ENCODE measurements at regions not wholly inside any gene's neighbourhood (a gene's known extent, or its start where the extent isn't known, plus 50 kb on each side); places are given as distances from the start of the nearest gene placed in this dataset.

DNA sequence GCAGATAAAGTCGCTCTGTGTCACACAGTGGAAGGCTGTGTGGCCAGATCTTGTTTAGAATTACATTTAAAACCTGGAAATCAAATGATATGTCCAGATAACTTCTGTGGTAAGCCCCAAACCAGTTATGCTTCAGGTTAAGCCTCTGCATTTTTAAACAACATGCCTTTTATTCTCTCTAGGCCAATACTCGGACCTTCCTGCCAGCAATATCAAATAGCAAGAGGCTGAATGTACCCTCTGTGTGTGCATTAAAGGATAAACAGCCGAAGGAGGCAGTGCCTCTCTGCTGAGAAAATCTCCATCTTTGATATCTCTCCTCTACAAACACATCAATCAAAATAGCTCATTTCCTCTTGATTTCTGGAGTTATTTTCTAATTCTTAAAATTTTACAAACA is 67.1 kb upstream of the TMEM260 start:
- DNase-seq, result no peak

DNA sequence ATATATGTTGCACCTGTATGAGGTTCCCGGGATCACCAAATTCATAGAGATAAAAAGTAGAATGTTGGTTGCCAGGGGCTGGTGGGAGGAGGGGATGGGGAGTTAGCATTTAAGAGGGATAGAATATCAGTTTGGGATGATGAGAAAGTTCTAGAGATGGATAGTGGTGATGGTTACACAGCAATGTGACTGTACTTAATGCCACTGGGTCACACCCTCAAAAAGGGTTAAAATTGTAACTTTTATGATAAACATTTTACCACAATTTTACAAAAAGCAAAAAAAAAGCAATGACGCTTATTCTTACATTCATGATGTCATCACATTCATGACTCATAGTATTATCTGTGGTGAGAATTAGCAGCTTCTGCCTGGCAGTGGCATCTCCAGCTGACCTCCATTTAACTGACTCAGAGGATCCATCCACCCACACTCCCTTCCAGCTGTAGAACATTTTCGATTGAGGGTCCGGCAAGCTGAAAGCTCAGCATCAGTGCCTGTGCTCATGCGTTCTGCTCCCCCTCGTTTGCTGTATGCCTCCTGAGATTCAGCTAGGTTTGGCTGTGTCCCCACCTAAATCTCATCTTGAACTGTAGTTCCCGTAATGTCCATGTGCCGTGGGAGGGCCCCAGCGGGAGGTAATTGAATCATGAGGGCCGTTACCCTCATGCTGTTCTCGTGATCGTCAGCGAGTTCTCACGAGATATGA is 64.8 kb upstream of the TMEM260 start:
- DNase-seq, result no peak

DNA sequence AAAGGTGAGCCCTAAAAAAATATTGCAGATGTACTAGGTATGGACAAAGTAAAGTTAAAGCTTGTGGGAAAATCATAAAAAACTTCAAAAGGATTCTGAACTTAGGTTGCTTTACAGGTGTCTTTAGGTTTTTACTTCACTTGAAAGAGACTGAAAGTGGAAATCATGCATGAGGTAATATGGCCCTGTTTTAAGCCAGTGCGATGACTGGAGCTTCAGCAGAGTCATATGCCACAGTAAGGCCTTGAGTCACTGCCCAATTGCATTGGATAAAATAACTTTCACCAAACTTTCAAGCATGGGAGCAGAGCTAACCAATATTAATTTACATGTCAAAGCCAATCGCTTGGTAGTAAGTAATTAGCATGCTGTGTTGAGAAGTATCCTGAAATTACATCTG is 63.9 kb upstream of the TMEM260 start:
- no peak for DNase-seq

DNA sequence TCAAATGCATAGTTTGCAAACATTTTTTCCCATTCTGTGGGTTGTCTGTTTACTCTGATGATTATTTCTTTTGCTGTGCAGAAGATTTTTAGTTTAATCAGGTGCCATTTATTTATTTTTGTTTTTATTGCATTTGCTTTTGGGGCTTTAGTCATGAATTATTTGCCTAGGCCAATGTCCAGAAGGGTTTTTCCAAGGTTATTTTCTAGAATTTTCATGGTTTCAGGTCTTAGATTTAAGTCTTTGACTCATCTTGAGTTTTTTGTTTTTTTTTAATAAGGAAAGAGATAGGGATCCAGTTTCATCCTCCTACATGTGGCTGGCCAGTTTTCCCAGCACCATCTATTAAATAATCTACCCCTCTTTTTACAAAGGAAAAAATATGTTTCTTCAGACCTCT is 57.2 kb upstream of the TMEM260 start:
- DNase-seq, result no peak

DNA sequence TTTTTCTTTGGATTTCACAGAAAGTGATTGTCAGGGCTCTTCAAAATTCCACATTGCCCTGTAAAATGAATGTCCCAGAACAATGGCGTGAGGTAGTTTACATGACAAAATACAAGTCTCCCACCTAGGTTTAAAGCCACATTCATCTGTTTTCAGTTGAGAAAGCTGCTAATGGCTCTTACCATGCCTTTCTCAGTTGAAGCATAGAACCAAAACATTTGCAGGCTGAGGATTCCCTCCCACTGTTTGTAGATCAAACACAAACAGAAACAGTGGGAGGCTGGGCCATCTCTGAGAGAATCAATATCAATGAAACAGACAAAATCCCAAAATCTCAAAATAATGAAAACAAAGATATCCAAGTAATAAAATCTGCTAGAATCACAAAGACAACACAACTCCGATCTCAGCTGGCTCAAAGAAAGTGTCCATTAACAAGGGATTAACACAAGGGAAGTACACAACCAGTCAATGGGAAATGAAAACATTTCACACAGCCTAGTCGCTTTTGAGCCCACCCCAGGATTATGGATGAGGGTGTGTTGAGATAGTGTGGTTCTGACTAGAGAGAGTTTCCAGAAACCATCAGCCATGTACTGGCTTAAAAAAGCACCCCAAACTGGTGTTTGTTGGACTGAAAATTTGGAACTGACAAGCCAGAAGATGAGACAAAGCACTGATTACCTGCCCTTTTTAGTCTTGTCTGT is 54.5 kb upstream of the TMEM260 start:
- DNase-seq, result no peak

DNA sequence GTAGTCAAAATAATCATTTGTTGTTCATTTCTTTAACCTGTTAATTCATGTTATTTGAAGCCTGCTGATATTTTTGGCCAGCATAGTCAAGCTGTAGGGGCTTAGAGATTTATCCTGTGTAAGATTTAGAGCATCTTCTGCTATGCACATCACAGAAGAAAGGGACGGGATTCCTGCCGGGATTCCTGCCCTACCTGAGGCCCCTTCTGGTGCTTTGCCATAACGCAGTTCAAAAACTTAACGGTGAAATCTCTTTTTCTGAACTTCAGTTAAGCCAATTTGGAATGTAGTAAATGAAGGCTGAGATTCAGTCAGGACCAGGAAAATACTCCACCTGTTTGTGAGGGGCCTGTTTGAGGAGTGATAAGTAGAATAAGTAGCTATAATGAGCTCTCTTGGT is 50.7 kb upstream of the TMEM260 start:
- no peak for DNase-seq
